B cell (primary cell): ENCODE measurements at regions not wholly inside any gene's neighbourhood (a gene's known extent, or its start where the extent isn't known, plus 50 kb on each side); places are given as distances from the start of the nearest gene placed in this dataset.

Source experiments
- EZH2 ChIP-seq: IDR thresholded peaks from 2 replicates; pipeline ENCODE4 v1.6.1; 2012; ENCODE audit warnings: borderline replicate concordance, low read depth, mild to moderate bottlenecking, moderate library complexity, low read length; ENCODE audit not compliant: insufficient read depth, poor library complexity, severe bottlenecking
- TF ChIP-seq, protein P1 (sequence below): fragments of 200-600 bp; IDR thresholded peaks from one replicate; pipeline ENCODE4 v1.8.0; 2022; ENCODE audit warnings: antibody characterized with exemption, mild to moderate bottlenecking

DNA sequence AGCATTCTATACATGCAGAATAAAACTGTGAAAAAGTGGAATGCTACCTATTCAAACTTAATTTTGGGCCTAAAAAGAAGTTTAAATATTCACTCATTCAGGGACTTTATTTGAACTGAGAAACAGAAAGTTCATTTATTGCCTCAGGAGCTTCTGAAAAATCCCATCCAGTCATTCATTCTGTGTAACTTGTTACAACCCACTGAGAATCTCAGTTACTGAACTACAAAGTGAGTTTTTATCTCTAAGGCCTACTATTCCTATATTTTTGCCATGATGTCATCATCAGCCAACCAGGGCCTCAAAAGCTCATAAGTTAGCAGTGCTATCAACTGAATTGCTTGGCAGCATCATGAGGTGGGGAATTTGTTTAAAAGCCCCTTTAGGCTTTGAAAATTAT lies 98.0 kb upstream of the BOC start:
- TF ChIP-seq, protein P1, sequence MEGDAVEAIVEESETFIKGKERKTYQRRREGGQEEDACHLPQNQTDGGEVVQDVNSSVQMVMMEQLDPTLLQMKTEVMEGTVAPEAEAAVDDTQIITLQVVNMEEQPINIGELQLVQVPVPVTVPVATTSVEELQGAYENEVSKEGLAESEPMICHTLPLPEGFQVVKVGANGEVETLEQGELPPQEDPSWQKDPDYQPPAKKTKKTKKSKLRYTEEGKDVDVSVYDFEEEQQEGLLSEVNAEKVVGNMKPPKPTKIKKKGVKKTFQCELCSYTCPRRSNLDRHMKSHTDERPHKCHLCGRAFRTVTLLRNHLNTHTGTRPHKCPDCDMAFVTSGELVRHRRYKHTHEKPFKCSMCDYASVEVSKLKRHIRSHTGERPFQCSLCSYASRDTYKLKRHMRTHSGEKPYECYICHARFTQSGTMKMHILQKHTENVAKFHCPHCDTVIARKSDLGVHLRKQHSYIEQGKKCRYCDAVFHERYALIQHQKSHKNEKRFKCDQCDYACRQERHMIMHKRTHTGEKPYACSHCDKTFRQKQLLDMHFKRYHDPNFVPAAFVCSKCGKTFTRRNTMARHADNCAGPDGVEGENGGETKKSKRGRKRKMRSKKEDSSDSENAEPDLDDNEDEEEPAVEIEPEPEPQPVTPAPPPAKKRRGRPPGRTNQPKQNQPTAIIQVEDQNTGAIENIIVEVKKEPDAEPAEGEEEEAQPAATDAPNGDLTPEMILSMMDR: no peak
- TF ChIP-seq EZH2: no peak
